H9 (cell line): ENCODE measurements at regions not wholly inside any gene's neighbourhood (a gene's known extent, or its start where the extent isn't known, plus 50 kb on each side); places are given as distances from the start of the nearest gene placed in this dataset.

Experiments used
- DNase-seq: peaks from one replicate; pipeline ENCODE4 v3.0.0-alpha.2; 2017
- H2AFZ ChIP-seq: one replicate; pipeline ENCODE4 v1.6.1; 2013; ENCODE audit warnings: mild to moderate bottlenecking, low read length, control low read depth, moderate library complexity
- H2AK5ac ChIP-seq: 2 replicates; pipeline ENCODE4 v1.6.1; 2013; ENCODE audit warnings: low read length, control low read depth, mixed read lengths; ENCODE audit not compliant: insufficient read length
- H2BK120ac ChIP-seq: one replicate; pipeline ENCODE4 v1.6.1; 2013; ENCODE audit warnings: low read depth, mild to moderate bottlenecking, low read length, control low read depth, inconsistent platforms; ENCODE audit not compliant: poor library complexity, severe bottlenecking
- H2BK12ac ChIP-seq: 2 replicates; pipeline ENCODE4 v1.6.1; 2013; ENCODE audit warnings: low read length, control low read depth, mixed read lengths, low read depth; ENCODE audit not compliant: insufficient read length
- H2BK15ac ChIP-seq: 2 replicates; pipeline ENCODE4 v1.6.1; 2013; ENCODE audit warnings: low read depth, low read length, control low read depth
- H2BK20ac ChIP-seq: one replicate; pipeline ENCODE4 v1.6.1; 2013; ENCODE audit warnings: low read depth, mild to moderate bottlenecking, low read length, control low read depth, inconsistent platforms; ENCODE audit not compliant: poor library complexity, severe bottlenecking
- H2BK5ac ChIP-seq: 2 replicates; pipeline ENCODE4 v1.6.1; 2013; ENCODE audit warnings: low read length, control low read depth, mixed read lengths; ENCODE audit not compliant: insufficient read length
- H3K14ac ChIP-seq: 2 replicates; pipeline ENCODE4 v1.6.1; 2013; ENCODE audit warnings: low read length, control low read depth; ENCODE audit not compliant: insufficient read depth
- H3K18ac ChIP-seq: 2 replicates; pipeline ENCODE4 v1.6.1; 2013; ENCODE audit warnings: low read depth, mild to moderate bottlenecking, mixed read lengths, low read length, control low read depth; ENCODE audit not compliant: insufficient read length
- H3K23ac ChIP-seq: 2 replicates; pipeline ENCODE4 v1.6.1; 2013; ENCODE audit warnings: low read length, control low read depth, mixed read lengths, low read depth; ENCODE audit not compliant: insufficient read length
- H3K23me2 ChIP-seq: 2 replicates; pipeline ENCODE4 v1.6.1; 2013; ENCODE audit warnings: low read depth, mild to moderate bottlenecking, mixed read lengths, low read length, control low read depth; ENCODE audit not compliant: insufficient read length, poor library complexity, severe bottlenecking
- H3K27ac ChIP-seq: 2 replicates; pipeline ENCODE4 v1.5.1; 2013; ENCODE audit warnings: low read length, control low read depth, mixed read lengths, low read depth; ENCODE audit not compliant: insufficient read length
- H3K27me3 ChIP-seq: 2 replicates; pipeline ENCODE4 v1.6.1; 2013; ENCODE audit warnings: low read length, control low read depth, inconsistent platforms; ENCODE audit not compliant: insufficient read depth
- H3K4ac ChIP-seq: 2 replicates; pipeline ENCODE4 v1.6.1; 2013; ENCODE audit warnings: low read depth, mild to moderate bottlenecking, control low read depth, inconsistent platforms, low read length, moderate library complexity
- H3K4me1 ChIP-seq: 2 replicates; pipeline ENCODE4 v1.6.1; 2013; ENCODE audit warnings: low read length, control low read depth, inconsistent platforms; ENCODE audit not compliant: insufficient read depth
- H3K4me2 ChIP-seq: 2 replicates; pipeline ENCODE4 v1.6.1; 2013; ENCODE audit warnings: low read length, control low read depth, mixed read lengths; ENCODE audit not compliant: insufficient read length, insufficient read depth
- H3K56ac ChIP-seq: 2 replicates; pipeline ENCODE4 v1.6.1; 2013; ENCODE audit warnings: low read depth, mild to moderate bottlenecking, mixed read lengths, low read length, control low read depth; ENCODE audit not compliant: insufficient read length
- H3K79me1 ChIP-seq: 2 replicates; pipeline ENCODE4 v1.6.1; 2013; ENCODE audit warnings: low read depth, mild to moderate bottlenecking, moderate library complexity, low read length, control low read depth, inconsistent platforms; ENCODE audit not compliant: insufficient read depth, poor library complexity, severe bottlenecking
- H3K79me2 ChIP-seq: 2 replicates; pipeline ENCODE4 v1.6.1; 2013; ENCODE audit warnings: low read length, control low read depth, inconsistent platforms; ENCODE audit not compliant: insufficient read depth
- H3K9ac ChIP-seq: 2 replicates; pipeline ENCODE4 v1.6.1; 2013; ENCODE audit warnings: low read length, control low read depth, mixed read lengths; ENCODE audit not compliant: insufficient read length; ENCODE audit errors: extremely low read depth
- H3K9me3 ChIP-seq: one replicate; pipeline ENCODE4 v1.6.1; 2013; ENCODE audit warnings: low read depth, low read length, inconsistent platforms; ENCODE audit not compliant: control insufficient read depth
- H3T11ph ChIP-seq: one replicate; pipeline ENCODE4 v1.6.1; 2013; ENCODE audit warnings: mild to moderate bottlenecking, low read length, control low read depth, inconsistent platforms
- H4K20me1 ChIP-seq: one replicate; pipeline ENCODE4 v1.6.1; 2013; ENCODE audit not compliant: control insufficient read depth, insufficient read length, insufficient read depth
- H4K5ac ChIP-seq: 2 replicates; pipeline ENCODE4 v1.6.1; 2013; ENCODE audit warnings: low read depth, mild to moderate bottlenecking, mixed read lengths, low read length, control low read depth; ENCODE audit not compliant: insufficient read length
- H4K8ac ChIP-seq: replicated peaks from 2 replicates; pipeline ENCODE4 v1.6.1; 2013; ENCODE audit warnings: low read length, control low read depth, mixed read lengths, low read depth; ENCODE audit not compliant: insufficient read length
- H4K91ac ChIP-seq: 2 replicates; pipeline ENCODE4 v1.6.1; 2013; ENCODE audit warnings: low read depth, mild to moderate bottlenecking, moderate library complexity, mixed read lengths, low read length, control low read depth; ENCODE audit not compliant: insufficient read length
- H3K27ac Mint-ChIP-seq, 3 experiments: 2 replicates in 2 of 3; 3 replicates in 1 of 3; pipeline ENCODE4 v1.8.0; 2020 to 2021; ENCODE audit warnings: mixed read lengths in 3 of 3, mild to moderate bottlenecking in 1 of 3, moderate library complexity in 1 of 3
- H3K27me3 Mint-ChIP-seq: 2 replicates; pipeline ENCODE4 v1.8.0; 2021; ENCODE audit warnings: low read depth, mild to moderate bottlenecking, moderate library complexity, mixed read lengths
- H3K36me3 Mint-ChIP-seq, 3 experiments: 2 replicates in 2 of 3; 3 replicates in 1 of 3; pipeline ENCODE4 v1.8.0; 2020 to 2021; ENCODE audit warnings: low read depth in 3 of 3, mixed read lengths in 3 of 3; ENCODE audit not compliant: insufficient read depth in 1 of 3
- H3K4me1 Mint-ChIP-seq, 2 experiments: 2 replicates each; pipeline ENCODE4 v1.8.0; 2020; ENCODE audit warnings: mixed read lengths in 2 of 2
- H3K4me3 Mint-ChIP-seq, 2 experiments: 2 replicates in 1 of 2; 3 replicates in 1 of 2; pipeline ENCODE4 v1.8.0; 2020 to 2021; ENCODE audit warnings: mild to moderate bottlenecking in 2 of 2, mixed read lengths in 2 of 2, moderate library complexity in 1 of 2
- H3K9me3 Mint-ChIP-seq, 2 experiments: 2 replicates in 1 of 2; 3 replicates in 1 of 2; pipeline ENCODE4 v1.8.0; 2020; ENCODE audit warnings: mild to moderate bottlenecking in 2 of 2, mixed read lengths in 2 of 2, moderate library complexity in 1 of 2
- WGBS: extraction: QIAGEN DNeasy Blood & Tissue Kit; methylation state at CpG from one replicate; pipeline ENCODE4 v1.1.7; 2013; ENCODE audit warnings: missing lambda C conversion rate, low lambda C conversion rate, mixed read lengths; ENCODE audit not compliant: insufficient read length; ENCODE audit errors: extremely low coverage; 5-methylcytosine and 5-hydroxymethylcytosine counted together
- TF ChIP-seq, protein P1 (sequence below): fragments of 200-600 bp; sonication (generic); conservative IDR thresholded peaks from 3 replicates; pipeline ENCODE4 v1.8.0; 2021; ENCODE audit warnings: antibody characterized with exemption, mild to moderate bottlenecking

GRCh38 chr17:33404070-33404819 is 111.2 kb upstream of the ASIC2 start:
- no peak overlapping the region for H2BK5ac ChIP-seq
- no peaks in the 10 kb centered on the region; a peak in 2 of 7 replicates for H3K36me3 Mint-ChIP-seq
- H3K23ac ChIP-seq, result no peak overlapping the region
- no peak overlapping the region for H3K4me2 ChIP-seq
- no peak overlapping the region for H2BK120ac ChIP-seq
- TF ChIP-seq, protein P1, sequence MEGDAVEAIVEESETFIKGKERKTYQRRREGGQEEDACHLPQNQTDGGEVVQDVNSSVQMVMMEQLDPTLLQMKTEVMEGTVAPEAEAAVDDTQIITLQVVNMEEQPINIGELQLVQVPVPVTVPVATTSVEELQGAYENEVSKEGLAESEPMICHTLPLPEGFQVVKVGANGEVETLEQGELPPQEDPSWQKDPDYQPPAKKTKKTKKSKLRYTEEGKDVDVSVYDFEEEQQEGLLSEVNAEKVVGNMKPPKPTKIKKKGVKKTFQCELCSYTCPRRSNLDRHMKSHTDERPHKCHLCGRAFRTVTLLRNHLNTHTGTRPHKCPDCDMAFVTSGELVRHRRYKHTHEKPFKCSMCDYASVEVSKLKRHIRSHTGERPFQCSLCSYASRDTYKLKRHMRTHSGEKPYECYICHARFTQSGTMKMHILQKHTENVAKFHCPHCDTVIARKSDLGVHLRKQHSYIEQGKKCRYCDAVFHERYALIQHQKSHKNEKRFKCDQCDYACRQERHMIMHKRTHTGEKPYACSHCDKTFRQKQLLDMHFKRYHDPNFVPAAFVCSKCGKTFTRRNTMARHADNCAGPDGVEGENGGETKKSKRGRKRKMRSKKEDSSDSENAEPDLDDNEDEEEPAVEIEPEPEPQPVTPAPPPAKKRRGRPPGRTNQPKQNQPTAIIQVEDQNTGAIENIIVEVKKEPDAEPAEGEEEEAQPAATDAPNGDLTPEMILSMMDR, result no peak
- H2BK12ac ChIP-seq, result no peak overlapping the region
- H3K56ac ChIP-seq, result no peak overlapping the region
- H3K27me3 Mint-ChIP-seq, result peaks cover 11% of the 10 kb centered on the region
- no peaks in the 10 kb centered on the region for H3K9me3 ChIP-seq
- no peak overlapping the region for H3K4ac ChIP-seq
- no peaks in the 10 kb centered on the region for H3K23me2 ChIP-seq
- H3K9me3 Mint-ChIP-seq, result no peaks in the 10 kb centered on the region; a peak in 1 of 5 replicates
- no peaks in the 10 kb centered on the region for H3K79me2 ChIP-seq
- no peak overlapping the region for H3K27ac ChIP-seq
- no peak overlapping the region for H3K9ac ChIP-seq
- no peak overlapping the region for H2BK15ac ChIP-seq
- peaks cover 6 to 10% of the 10 kb centered on the region in 2 experiments for H3K4me1 Mint-ChIP-seq
- H2AFZ ChIP-seq, result no peak overlapping the region
- H3K4me3 Mint-ChIP-seq, result no peak overlapping the region
- no peak overlapping the region for H4K91ac ChIP-seq
- H4K20me1 ChIP-seq, result no peaks in the 10 kb centered on the region
- DNase-seq, result no peak
- H3K4me1 ChIP-seq, result no peaks in the 10 kb centered on the region
- H4K8ac ChIP-seq, result no peak overlapping the region
- H2AK5ac ChIP-seq, result no peak overlapping the region
- H2BK20ac ChIP-seq, result no peak overlapping the region
- WGBS, result no CpG with 5 or more reads among the region's 4 CpGs
- H4K5ac ChIP-seq, result no peak overlapping the region
- H3K79me1 ChIP-seq, result no peaks in the 10 kb centered on the region
- no peaks in the 10 kb centered on the region for H3K27me3 ChIP-seq
- no peak overlapping the region for H3K18ac ChIP-seq
- no peak overlapping the region for H3K27ac Mint-ChIP-seq
- H3K14ac ChIP-seq, result no peak overlapping the region
- no peak overlapping the region for H3T11ph ChIP-seq
